ENCODE measurements at regions not wholly inside any gene's neighbourhood (a gene's known extent, or its start where the extent isn't known, plus 50 kb on each side); places are given as distances from the start of the nearest gene placed in this dataset.

DNA sequence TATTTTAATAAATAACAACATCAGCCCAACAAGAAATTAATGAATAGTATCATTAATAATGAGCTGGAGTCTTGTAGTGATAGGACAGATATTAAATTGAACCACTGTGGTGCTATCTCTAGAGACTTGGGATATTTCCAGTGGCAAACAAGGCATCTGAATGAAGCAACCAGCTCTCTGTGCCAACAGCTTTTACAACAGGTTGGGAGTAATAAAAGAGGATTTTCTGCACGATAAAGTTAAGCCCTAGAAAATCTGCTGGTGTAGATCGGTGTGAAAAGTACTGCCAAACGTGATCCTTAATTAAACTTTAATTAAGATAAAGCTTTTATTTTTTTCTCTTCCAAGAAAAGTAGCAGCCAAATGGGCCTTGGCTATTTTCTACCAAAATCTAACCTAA is 385.5 kb downstream of the NR4A2 start:
- H3K36me3 ChIP-seq (ENCODE audit: low read depth): no peaks in the 10 kb centered on the region
- no peak overlapping the region for H3K4me3 ChIP-seq (ENCODE audit: severe bottlenecking)
- no peak overlapping the region for H3K27ac ChIP-seq (ENCODE audit: poor library complexity, severe bottlenecking)
- H3K4me1 ChIP-seq (ENCODE audit: insufficient read depth, poor library complexity, severe bottlenecking): no peaks in the 10 kb centered on the region
- no peaks in the 10 kb centered on the region for H3K9me3 ChIP-seq (ENCODE audit: severe bottlenecking)
- DNase-seq (ENCODE audit: low spot score) (no peak), ATAC-seq (ENCODE audit: low read depth) (no peak)
- TF ChIP-seq, protein P1, sequence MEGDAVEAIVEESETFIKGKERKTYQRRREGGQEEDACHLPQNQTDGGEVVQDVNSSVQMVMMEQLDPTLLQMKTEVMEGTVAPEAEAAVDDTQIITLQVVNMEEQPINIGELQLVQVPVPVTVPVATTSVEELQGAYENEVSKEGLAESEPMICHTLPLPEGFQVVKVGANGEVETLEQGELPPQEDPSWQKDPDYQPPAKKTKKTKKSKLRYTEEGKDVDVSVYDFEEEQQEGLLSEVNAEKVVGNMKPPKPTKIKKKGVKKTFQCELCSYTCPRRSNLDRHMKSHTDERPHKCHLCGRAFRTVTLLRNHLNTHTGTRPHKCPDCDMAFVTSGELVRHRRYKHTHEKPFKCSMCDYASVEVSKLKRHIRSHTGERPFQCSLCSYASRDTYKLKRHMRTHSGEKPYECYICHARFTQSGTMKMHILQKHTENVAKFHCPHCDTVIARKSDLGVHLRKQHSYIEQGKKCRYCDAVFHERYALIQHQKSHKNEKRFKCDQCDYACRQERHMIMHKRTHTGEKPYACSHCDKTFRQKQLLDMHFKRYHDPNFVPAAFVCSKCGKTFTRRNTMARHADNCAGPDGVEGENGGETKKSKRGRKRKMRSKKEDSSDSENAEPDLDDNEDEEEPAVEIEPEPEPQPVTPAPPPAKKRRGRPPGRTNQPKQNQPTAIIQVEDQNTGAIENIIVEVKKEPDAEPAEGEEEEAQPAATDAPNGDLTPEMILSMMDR (IDR thresholded peaks at IDR 0.05; ENCODE audit: poor library complexity, severe bottlenecking): no peak
- no peaks in the 10 kb centered on the region for H3K27me3 ChIP-seq (ENCODE audit: insufficient read depth, poor library complexity, severe bottlenecking)

DNA sequence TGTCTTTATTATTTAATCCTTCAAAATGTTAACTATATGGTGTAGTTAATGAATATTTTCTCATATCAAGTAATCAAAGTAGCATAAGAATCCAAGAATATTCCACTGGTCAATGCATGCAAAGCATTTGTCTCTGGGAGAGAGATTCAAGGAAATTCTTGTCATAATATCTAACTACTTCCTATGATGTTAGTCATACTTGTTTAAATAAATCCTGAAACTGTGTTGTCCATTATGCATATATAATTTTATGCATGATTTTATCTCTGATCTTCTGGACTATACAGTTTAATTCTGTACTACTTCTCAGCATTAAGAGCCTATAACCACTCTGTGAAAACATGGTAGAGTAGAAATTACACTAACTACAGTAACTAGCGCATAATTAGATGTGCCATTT is 388.3 kb downstream of the NR4A2 start:
- Histone ChIP-seq H3K27me3 (ENCODE audit: insufficient read depth, poor library complexity, severe bottlenecking) (no peaks in the 10 kb centered on the region), H3K9me3 (ENCODE audit: severe bottlenecking) (no peaks in the 10 kb centered on the region), H3K36me3 (ENCODE audit: low read depth) (no peaks in the 10 kb centered on the region), H3K4me1 (ENCODE audit: insufficient read depth, poor library complexity, severe bottlenecking) (no peaks in the 10 kb centered on the region), H3K4me3 (ENCODE audit: severe bottlenecking) (no peak overlapping the region), H3K27ac (ENCODE audit: poor library complexity, severe bottlenecking) (no peak overlapping the region)
- TF ChIP-seq, protein P1 (IDR thresholded peaks at IDR 0.05; ENCODE audit: poor library complexity, severe bottlenecking): no peak
- DNase-seq (ENCODE audit: low spot score) (no peak), ATAC-seq (ENCODE audit: low read depth) (no peak)

DNA sequence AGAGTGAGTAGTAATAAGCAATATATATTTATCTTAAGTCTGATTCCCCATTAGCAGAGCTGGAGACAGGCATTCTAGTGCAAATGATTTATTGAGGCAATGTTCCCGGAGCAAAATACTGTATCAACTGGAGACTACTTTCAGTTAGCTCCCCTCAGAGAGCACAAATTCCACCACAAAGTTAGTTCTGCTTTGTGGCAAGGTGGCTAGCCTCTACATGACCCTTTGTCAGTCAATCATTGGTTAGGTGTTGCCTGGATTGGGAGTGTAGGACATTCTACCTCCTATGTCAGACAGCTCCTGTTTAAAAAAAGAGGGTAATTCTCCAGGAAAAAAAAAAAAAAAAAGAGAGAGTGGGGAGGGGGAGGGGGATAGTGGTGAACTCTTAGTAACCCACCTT is 402.2 kb downstream of the NR4A2 start:
- Histone ChIP-seq H3K27me3 (ENCODE audit: insufficient read depth, poor library complexity, severe bottlenecking) (no peaks in the 10 kb centered on the region), H3K9me3 (ENCODE audit: severe bottlenecking) (no peaks in the 10 kb centered on the region), H3K27ac (ENCODE audit: poor library complexity, severe bottlenecking) (no peak overlapping the region), H3K4me3 (ENCODE audit: severe bottlenecking) (no peak overlapping the region), H3K36me3 (ENCODE audit: low read depth) (no peaks in the 10 kb centered on the region), H3K4me1 (ENCODE audit: insufficient read depth, poor library complexity, severe bottlenecking) (no peaks in the 10 kb centered on the region)
- ATAC-seq (ENCODE audit: low read depth) (no peak), DNase-seq (ENCODE audit: low spot score) (no peak)
- TF ChIP-seq, protein P1 (IDR thresholded peaks at IDR 0.05; ENCODE audit: poor library complexity, severe bottlenecking): no peak

DNA sequence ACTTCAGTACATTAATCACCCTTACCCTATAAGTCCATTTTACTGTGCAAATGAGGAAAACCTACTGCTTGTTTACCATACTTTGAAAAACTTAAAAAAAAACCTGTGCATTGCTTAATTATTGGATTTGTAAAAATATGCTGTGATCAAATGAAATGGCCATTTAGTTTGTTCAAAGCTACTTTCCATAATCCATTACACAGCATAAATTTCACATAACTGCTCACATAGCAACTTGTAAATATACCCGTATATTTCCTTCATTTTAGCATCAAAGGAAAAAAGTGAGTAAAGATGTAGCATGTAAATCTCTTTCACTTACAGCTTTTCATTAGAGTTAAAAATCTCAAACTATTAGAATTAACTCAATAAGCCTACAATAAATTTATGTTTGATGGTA is 415.1 kb downstream of the NR4A2 start:
- no peaks in the 10 kb centered on the region for H3K27me3 ChIP-seq (ENCODE audit: insufficient read depth, poor library complexity, severe bottlenecking)
- H3K36me3 ChIP-seq (ENCODE audit: low read depth): no peaks in the 10 kb centered on the region
- H3K27ac ChIP-seq (ENCODE audit: poor library complexity, severe bottlenecking): no peak overlapping the region
- H3K4me3 ChIP-seq (ENCODE audit: severe bottlenecking): no peak overlapping the region
- peaks cover under 1% of the 10 kb centered on the region for H3K9me3 ChIP-seq (ENCODE audit: severe bottlenecking)
- TF ChIP-seq, protein P1 (IDR thresholded peaks at IDR 0.05; ENCODE audit: poor library complexity, severe bottlenecking): no peak
- ATAC-seq (ENCODE audit: low read depth) (no peak), DNase-seq (ENCODE audit: low spot score) (no peak)
- H3K4me1 ChIP-seq (ENCODE audit: insufficient read depth, poor library complexity, severe bottlenecking): no peaks in the 10 kb centered on the region

DNA sequence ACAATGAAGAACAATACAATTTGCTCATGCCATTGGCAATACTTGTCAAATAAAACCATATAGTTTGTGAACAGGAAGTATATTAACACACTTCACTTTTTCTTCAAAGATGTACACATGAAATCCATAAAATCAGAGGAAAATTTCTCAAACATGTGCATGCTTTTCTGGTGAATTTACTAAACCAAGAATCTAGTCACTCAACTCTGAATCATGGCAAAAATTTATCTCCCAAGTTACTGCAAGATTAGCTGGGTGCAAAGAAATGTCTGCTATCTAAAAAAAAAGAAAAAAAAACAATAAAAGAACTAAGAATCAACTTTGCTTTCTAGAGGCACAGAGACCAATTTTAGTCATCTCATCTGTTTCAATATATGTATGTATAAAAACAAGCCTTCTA is 419.2 kb downstream of the NR4A2 start:
- Histone ChIP-seq H3K27me3 (ENCODE audit: insufficient read depth, poor library complexity, severe bottlenecking) (no peaks in the 10 kb centered on the region), H3K9me3 (ENCODE audit: severe bottlenecking) (peaks cover 2% of the 10 kb centered on the region), H3K4me3 (ENCODE audit: severe bottlenecking) (no peak overlapping the region), H3K4me1 (ENCODE audit: insufficient read depth, poor library complexity, severe bottlenecking) (no peaks in the 10 kb centered on the region), H3K27ac (ENCODE audit: poor library complexity, severe bottlenecking) (no peak overlapping the region), H3K36me3 (ENCODE audit: low read depth) (no peaks in the 10 kb centered on the region)
- ATAC-seq (ENCODE audit: low read depth) (no peak), DNase-seq (ENCODE audit: low spot score) (no peak)
- TF ChIP-seq, protein P1 (IDR thresholded peaks at IDR 0.05; ENCODE audit: poor library complexity, severe bottlenecking): no peak
